ENCODE measurements at regions not wholly inside any gene's neighbourhood (a gene's known extent, or its start where the extent isn't known, plus 50 kb on each side); places are given as distances from the start of the nearest gene placed in this dataset.

DNA sequence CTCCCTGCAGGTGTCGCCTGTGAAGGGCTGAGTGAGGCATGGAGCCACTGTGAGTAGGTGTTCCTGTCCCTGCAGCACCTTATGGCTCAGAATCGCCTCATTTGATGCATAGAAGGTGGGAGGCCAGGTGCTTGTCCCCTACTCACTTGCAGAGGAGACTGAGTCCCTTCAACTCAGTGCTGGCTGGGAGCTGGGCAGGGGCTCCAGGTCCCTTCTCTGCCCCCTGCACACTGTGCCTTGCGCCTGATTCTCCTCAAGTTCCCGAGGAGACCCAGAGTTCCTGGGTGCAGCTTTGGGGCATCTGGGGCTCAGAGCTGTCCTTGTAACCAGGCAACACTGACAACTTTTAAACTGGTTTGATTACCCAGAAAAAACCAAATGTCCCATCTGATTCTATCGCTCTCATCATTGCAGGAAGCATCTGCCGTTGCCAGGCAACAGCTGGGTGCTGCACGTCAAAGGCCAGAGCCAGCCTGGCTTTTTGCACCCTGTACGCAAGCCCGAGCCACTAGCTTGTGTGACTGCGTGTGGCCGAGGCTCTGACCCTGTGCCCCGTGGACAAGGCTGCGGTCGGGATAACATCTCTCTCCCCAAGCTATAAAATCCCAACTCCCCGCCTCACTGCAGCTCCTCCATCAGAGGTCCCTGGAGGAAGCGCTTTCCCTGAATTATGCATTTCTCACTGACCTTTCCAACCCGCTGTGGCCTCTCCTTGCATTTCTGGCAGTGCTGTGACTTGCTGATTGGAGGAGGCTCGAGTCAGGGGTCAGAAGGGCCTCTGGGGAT, 130.8 kb upstream of the HDAC4 start:
- Mint-ChIP-seq H3K4me3 (no peak overlapping the region), H3K9me3 (peaks cover 3 to 20% (median 15%) of the 10 kb centered on the region in 7 donors), H3K4me1 (peaks cover 12% of the 10 kb centered on the region), H3K27ac (no peak overlapping the region), H3K27me3 (ENCODE audit: low read depth in 3 of 3) (peaks cover 11 to 20% (median 19%) of the 10 kb centered on the region in 3 donors), H3K36me3 (peaks cover 0 to 3% of the 10 kb centered on the region in 2 donors)
- intact Hi-C loops (cut with micrococcal nuclease), result no loop called here
- no peak overlapping the region for H3K9ac ChIP-seq (ENCODE audit: insufficient read depth, low read length, poor library complexity, severe bottlenecking)
- peaks cover 5 to 14% of the 10 kb centered on the region in 2 donors for H3K4me1 ChIP-seq (ENCODE audit: control insufficient read depth in 1 of 2, insufficient read depth in 2 of 2, low read length in 2 of 2)
- H3K9me3 ChIP-seq (replicated peaks in 1 of 2; ENCODE audit: control insufficient read depth in 1 of 2, insufficient read depth in 1 of 2, low read length in 2 of 2), result peaks cover 0 to 18% of the 10 kb centered on the region in 2 donors
- no peak overlapping the region for H3K4me2 ChIP-seq (replicated peaks; ENCODE audit: extremely low read depth, low read length, poor library complexity, severe bottlenecking)
- DNase-seq, result no peak
- WGBS (ENCODE audit: insufficient coverage), result 90% methylated on average over 15 of the region's 18 CpGs
- no peaks in the 10 kb centered on the region for H3K36me3 ChIP-seq (replicated peaks in 1 of 2; ENCODE audit: control insufficient read depth in 1 of 2, insufficient read depth in 2 of 2, low read length in 2 of 2)
- H3K4me3 ChIP-seq (replicated peaks in 1 of 3; ENCODE audit: low read depth in 2 of 3, low read length in 3 of 3), result no peak overlapping the region
- H2AFZ ChIP-seq (ENCODE audit: insufficient read depth, low read depth, low read length, poor library complexity, severe bottlenecking), result no peak overlapping the region
- no peaks in the 10 kb centered on the region for H4K20me1 ChIP-seq (ENCODE audit: insufficient read depth, low read length)
- H3K79me2 ChIP-seq (ENCODE audit: insufficient read depth, low read length), result no peaks in the 10 kb centered on the region
- no peak overlapping the region for H3K27ac ChIP-seq (ENCODE audit: low read depth in 1 of 2, low read length in 2 of 2)
- TF ChIP-seq, protein P1, sequence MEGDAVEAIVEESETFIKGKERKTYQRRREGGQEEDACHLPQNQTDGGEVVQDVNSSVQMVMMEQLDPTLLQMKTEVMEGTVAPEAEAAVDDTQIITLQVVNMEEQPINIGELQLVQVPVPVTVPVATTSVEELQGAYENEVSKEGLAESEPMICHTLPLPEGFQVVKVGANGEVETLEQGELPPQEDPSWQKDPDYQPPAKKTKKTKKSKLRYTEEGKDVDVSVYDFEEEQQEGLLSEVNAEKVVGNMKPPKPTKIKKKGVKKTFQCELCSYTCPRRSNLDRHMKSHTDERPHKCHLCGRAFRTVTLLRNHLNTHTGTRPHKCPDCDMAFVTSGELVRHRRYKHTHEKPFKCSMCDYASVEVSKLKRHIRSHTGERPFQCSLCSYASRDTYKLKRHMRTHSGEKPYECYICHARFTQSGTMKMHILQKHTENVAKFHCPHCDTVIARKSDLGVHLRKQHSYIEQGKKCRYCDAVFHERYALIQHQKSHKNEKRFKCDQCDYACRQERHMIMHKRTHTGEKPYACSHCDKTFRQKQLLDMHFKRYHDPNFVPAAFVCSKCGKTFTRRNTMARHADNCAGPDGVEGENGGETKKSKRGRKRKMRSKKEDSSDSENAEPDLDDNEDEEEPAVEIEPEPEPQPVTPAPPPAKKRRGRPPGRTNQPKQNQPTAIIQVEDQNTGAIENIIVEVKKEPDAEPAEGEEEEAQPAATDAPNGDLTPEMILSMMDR (IDR thresholded peaks at IDR 0.05), result no peak
- H3K27me3 ChIP-seq (ENCODE audit: control insufficient read depth in 2 of 2, insufficient read depth in 2 of 2, low read length in 2 of 2), result no peaks in the 10 kb centered on the region

DNA sequence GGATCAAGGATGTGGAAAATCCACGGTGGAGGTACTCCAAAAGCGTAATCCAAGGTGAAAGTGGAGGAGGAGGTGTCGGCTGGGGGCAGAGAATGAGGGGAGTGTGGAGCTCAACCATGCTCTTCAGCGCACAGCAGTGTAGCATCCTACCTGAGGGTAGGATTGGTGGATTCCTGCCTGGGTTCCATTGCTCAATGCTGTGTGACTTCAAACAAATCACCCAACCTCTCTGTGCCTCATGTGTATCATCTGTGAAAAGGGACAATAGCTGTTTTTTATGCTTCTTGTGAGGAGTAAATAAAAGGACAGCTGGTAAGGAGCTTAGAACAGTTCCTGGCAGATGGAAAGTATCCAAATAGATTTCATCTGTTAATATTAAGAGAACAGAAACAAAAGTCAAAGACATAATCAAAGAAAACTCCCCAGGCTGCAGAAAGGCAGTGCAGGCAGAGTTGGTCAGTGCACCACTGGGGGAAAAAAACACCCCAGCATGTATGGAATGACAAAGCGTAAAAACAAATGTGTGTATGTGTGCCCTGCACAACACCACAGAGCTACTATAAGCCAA, 130.0 kb upstream of the HDAC4 start:
- Histone ChIP-seq H4K20me1 (ENCODE audit: insufficient read depth, low read length) (no peaks in the 10 kb centered on the region), H3K4me3 (replicated peaks in 1 of 3; ENCODE audit: low read depth in 2 of 3, low read length in 3 of 3) (no peak overlapping the region), H3K27ac (ENCODE audit: low read depth in 1 of 2, low read length in 2 of 2) (no peak overlapping the region), H3K9me3 (replicated peaks in 1 of 2; ENCODE audit: control insufficient read depth in 1 of 2, insufficient read depth in 1 of 2, low read length in 2 of 2) (peaks cover 0 to 18% of the 10 kb centered on the region in 2 donors), H3K9ac (ENCODE audit: insufficient read depth, low read length, poor library complexity, severe bottlenecking) (no peak overlapping the region), H3K79me2 (ENCODE audit: insufficient read depth, low read length) (no peaks in the 10 kb centered on the region), H3K27me3 (ENCODE audit: control insufficient read depth in 2 of 2, insufficient read depth in 2 of 2, low read length in 2 of 2) (no peaks in the 10 kb centered on the region), H2AFZ (ENCODE audit: insufficient read depth, low read depth, low read length, poor library complexity, severe bottlenecking) (no peak overlapping the region), H3K4me1 (ENCODE audit: control insufficient read depth in 1 of 2, insufficient read depth in 2 of 2, low read length in 2 of 2) (peaks cover 5 to 13% of the 10 kb centered on the region in 2 donors), H3K36me3 (replicated peaks in 1 of 2; ENCODE audit: control insufficient read depth in 1 of 2, insufficient read depth in 2 of 2, low read length in 2 of 2) (no peaks in the 10 kb centered on the region), H3K4me2 (replicated peaks; ENCODE audit: extremely low read depth, low read length, poor library complexity, severe bottlenecking) (no peak overlapping the region)
- TF ChIP-seq, protein P1 (IDR thresholded peaks at IDR 0.05), result no peak
- Mint-ChIP-seq H3K27ac (no peak overlapping the region), H3K27me3 (ENCODE audit: low read depth in 3 of 3) (peaks cover 11 to 26% (median 24%) of the 10 kb centered on the region in 3 donors), H3K9me3 (peaks cover 3 to 20% (median 15%) of the 10 kb centered on the region in 7 donors), H3K4me1 (peaks cover 12% of the 10 kb centered on the region), H3K4me3 (no peak overlapping the region), H3K36me3 (peaks cover 0 to 3% of the 10 kb centered on the region in 2 donors)
- no peak for DNase-seq
- intact Hi-C loops (cut with micrococcal nuclease), result no loop called here
- 96% methylated on average over 2 of the region's 5 CpGs for WGBS (ENCODE audit: insufficient coverage)
